ENCODE measurements at regions not wholly inside any gene's neighbourhood (a gene's known extent, or its start where the extent isn't known, plus 50 kb on each side); places are given as distances from the start of the nearest gene placed in this dataset.

DNA sequence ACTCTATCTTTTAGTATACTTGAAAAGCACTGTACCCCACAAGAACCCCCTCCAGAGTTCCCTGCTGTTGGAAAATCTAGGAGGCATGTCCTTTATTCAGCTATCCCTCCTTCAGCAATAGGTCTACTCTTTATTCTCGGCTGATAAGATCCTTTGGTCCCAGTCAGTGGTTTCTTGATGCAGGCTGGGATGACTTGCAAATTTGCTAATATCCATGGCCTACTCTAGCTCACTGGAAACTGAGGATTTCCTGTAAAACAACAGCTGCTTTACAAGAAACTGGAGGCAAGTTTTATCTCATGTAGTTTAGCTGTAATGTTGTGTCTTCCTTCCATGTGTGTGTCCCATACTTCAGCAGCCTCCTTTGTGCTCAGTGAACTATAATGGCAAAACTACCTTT is 183.9 kb upstream of the SCN7A start (continued):
- TF ChIP-seq, protein P1, sequence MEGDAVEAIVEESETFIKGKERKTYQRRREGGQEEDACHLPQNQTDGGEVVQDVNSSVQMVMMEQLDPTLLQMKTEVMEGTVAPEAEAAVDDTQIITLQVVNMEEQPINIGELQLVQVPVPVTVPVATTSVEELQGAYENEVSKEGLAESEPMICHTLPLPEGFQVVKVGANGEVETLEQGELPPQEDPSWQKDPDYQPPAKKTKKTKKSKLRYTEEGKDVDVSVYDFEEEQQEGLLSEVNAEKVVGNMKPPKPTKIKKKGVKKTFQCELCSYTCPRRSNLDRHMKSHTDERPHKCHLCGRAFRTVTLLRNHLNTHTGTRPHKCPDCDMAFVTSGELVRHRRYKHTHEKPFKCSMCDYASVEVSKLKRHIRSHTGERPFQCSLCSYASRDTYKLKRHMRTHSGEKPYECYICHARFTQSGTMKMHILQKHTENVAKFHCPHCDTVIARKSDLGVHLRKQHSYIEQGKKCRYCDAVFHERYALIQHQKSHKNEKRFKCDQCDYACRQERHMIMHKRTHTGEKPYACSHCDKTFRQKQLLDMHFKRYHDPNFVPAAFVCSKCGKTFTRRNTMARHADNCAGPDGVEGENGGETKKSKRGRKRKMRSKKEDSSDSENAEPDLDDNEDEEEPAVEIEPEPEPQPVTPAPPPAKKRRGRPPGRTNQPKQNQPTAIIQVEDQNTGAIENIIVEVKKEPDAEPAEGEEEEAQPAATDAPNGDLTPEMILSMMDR (IDR thresholded peaks at IDR 0.05) = no peak

DNA sequence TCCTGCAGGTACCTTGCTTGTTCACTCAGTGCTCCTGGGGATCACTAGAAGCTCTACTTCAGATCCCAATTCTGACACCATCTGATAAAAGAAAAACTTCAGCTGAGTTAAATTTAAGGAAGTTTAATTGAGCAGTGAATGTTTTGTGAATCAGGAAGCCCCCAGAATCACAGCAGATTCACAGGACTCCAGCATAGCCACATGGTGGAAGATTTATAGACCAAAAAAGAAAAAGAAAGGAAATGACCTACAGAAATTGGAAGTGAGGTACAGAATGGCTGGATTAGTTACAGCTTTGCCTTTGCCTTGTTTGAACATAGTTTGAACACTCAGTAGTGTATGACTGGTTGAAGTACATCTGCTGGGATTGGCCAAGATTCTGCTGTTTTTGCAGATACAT is 182.7 kb upstream of the SCN7A start:
- H3K36me3 ChIP-seq (replicated peaks in 1 of 2; ENCODE audit: control insufficient read depth in 1 of 2, insufficient read depth in 2 of 2, low read length in 1 of 2) = no peaks in the 10 kb centered on the region
- no peaks in the 10 kb centered on the region for H4K20me1 ChIP-seq (ENCODE audit: insufficient read depth)
- no peaks in the 10 kb centered on the region for H3K27me3 ChIP-seq (ENCODE audit: insufficient read depth)
- H3K4me1 ChIP-seq (ENCODE audit: control insufficient read depth in 1 of 2, insufficient read depth in 2 of 2, low read depth in 1 of 2, low read length in 1 of 2) = peaks cover 0 to 15% of the 10 kb centered on the region in 2 experiments; a peak in 2 of 4 replicates
- TF ChIP-seq SIN3A (IDR thresholded peaks at IDR 0.05; ENCODE audit: borderline replicate concordance, low read depth, low read length) = no peak
- H3F3A ChIP-seq (replicated peaks; ENCODE audit: insufficient read depth) = no peaks in the 10 kb centered on the region
- peak overlapping the region in 1 of 2 experiments; percentile 94; a peak in 2 of 4 replicates for H3K27ac ChIP-seq (ENCODE audit: low read depth in 2 of 2, low read length in 1 of 2)
- H3K4me3 ChIP-seq (ENCODE audit: low read depth in 2 of 2, low read length in 1 of 2) = no peak overlapping the region
- ChIA-PET POLR2A (no interaction called here), CTCF (interaction anchor here (0.9 to 1.4 kb wide), 2 partner anchors 9 to 15 kb away, joined by 3 to 4 read pairs; no protein-coding TSS in a partner anchor)
- no peak overlapping the region for H2AFZ ChIP-seq (ENCODE audit: low read depth)
- no peak for DNase-seq
- H3K79me2 ChIP-seq (ENCODE audit: insufficient read depth) = no peaks in the 10 kb centered on the region
- H3K9ac ChIP-seq = no peak overlapping the region
- no peaks in the 10 kb centered on the region for H3K9me3 ChIP-seq
- no peak overlapping the region for H3K4me2 ChIP-seq
- H3K9me2 ChIP-seq = no peaks in the 10 kb centered on the region

- no peak overlapping the region for H3K9ac ChIP-seq
- ChIA-PET POLR2A (no interaction called here), CTCF (interaction anchor here (0.6 to 1.4 kb wide), 4 partner anchors 10 to 1625 kb away, joined by 3 to 5 read pairs (median 4); no protein-coding TSS in a partner anchor)
- no peak overlapping the region for H3K4me2 ChIP-seq
- no peaks in the 10 kb centered on the region for H3K9me2 ChIP-seq
- H3K27ac ChIP-seq (ENCODE audit: low read depth in 2 of 2, low read length in 1 of 2) = peak overlapping the region in 1 of 2 experiments; percentile 94; a peak in 2 of 4 replicates
- WGBS (ENCODE audit: low lambda C conversion rate) = 44% methylated on average over 3 of the region's 3 CpGs
- peaks cover 0 to 15% of the 10 kb centered on the region in 2 experiments; a peak in 2 of 4 replicates for H3K4me1 ChIP-seq (ENCODE audit: control insufficient read depth in 1 of 2, insufficient read depth in 2 of 2, low read depth in 1 of 2, low read length in 1 of 2)
- no peaks in the 10 kb centered on the region for H3K9me3 ChIP-seq
- no peak overlapping the region for H3K4me3 ChIP-seq (ENCODE audit: low read depth in 2 of 2, low read length in 1 of 2)
- H3F3A ChIP-seq (replicated peaks; ENCODE audit: insufficient read depth) = no peaks in the 10 kb centered on the region
- peak; percentile 16 for DNase-seq
- no peaks in the 10 kb centered on the region for H3K36me3 ChIP-seq (replicated peaks in 1 of 2; ENCODE audit: control insufficient read depth in 1 of 2, insufficient read depth in 2 of 2, low read length in 1 of 2)
- H3K79me2 ChIP-seq (ENCODE audit: insufficient read depth) = no peaks in the 10 kb centered on the region
- no peaks in the 10 kb centered on the region for H3K27me3 ChIP-seq (ENCODE audit: insufficient read depth)
- no peaks in the 10 kb centered on the region for H4K20me1 ChIP-seq (ENCODE audit: insufficient read depth)
- H2AFZ ChIP-seq (ENCODE audit: low read depth) = no peak overlapping the region
- TF ChIP-seq GATA2 (CRISPR knock-in tag; IDR thresholded peaks at IDR 0.05) (peak; percentile 99), FOXJ3 (CRISPR knock-in tag; IDR thresholded peaks at IDR 0.05) (peak; percentile 61; the same call in 1 of the 2 replicates), FOXM1 (IDR thresholded peaks at IDR 0.05; ENCODE audit: low read depth) (no peak), SMC3 (IDR thresholded peaks at IDR 0.05; ENCODE audit: low read depth, low read length) (no peak), RAD21 (IDR thresholded peaks at IDR 0.05; ENCODE audit: low read length) (peak; percentile 36), USF2 (IDR thresholded peaks at IDR 0.05; ENCODE audit: borderline replicate concordance, low read depth, low read length) (no peak), FOSL2 (IDR thresholded peaks at IDR 0.05; ENCODE audit: borderline replicate concordance, low read depth) (no peak), RXRA (IDR thresholded peaks at IDR 0.05; ENCODE audit: borderline replicate concordance, low read depth) (no peak), CHD2 (IDR thresholded peaks at IDR 0.05; ENCODE audit: low read length, partially characterized antibody) (peak; percentile 70), MEF2A (IDR thresholded peaks at IDR 0.05; ENCODE audit: borderline replicate concordance, low read depth) (no peak), ZBTB33 (IDR thresholded peaks at IDR 0.05; ENCODE audit: borderline replicate concordance, low read depth) (no peak), TAF1 (IDR thresholded peaks at IDR 0.05; ENCODE audit: borderline replicate concordance, low read depth, low read length) (no peak), NFIC (IDR thresholded peaks at IDR 0.05; ENCODE audit: borderline replicate concordance) (peak; percentile 12; the same call in 1 of the 2 replicates), MXI1 (IDR thresholded peaks at IDR 0.05; ENCODE audit: low read depth, low read length) (0 out of 2 replicates have a peak, but pooled peaks have one; percentile 40), PBX3 (IDR thresholded peaks at IDR 0.05) (peak; percentile 67), YY1 (IDR thresholded peaks at IDR 0.05; ENCODE audit: low read depth) (no peak), EZH2phosphoT487 (IDR thresholded peaks at IDR 0.05; ENCODE audit: borderline replicate concordance, low read depth) (no peak), ELF1 (IDR thresholded peaks at IDR 0.05) (no peak)
- TF ChIP-seq, protein P2, sequence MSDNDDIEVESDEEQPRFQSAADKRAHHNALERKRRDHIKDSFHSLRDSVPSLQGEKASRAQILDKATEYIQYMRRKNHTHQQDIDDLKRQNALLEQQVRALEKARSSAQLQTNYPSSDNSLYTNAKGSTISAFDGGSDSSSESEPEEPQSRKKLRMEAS (IDR thresholded peaks at IDR 0.05; ENCODE audit: low read depth) = no peak
Measured at GRCh38 chr2:166675553-166675952, 181.5 kb upstream of the SCN7A start.

Data from SK-N-SH (cell line).